SKM-1 (cell line): ENCODE measurements at regions not wholly inside any gene's neighbourhood (a gene's known extent, or its start where the extent isn't known, plus 50 kb on each side); places are given as distances from the start of the nearest gene placed in this dataset.
"Not testable (repeated sequence)": the region's sequence is repeated elsewhere in the genome, so short reads cannot be mapped to it uniquely, and the experiment has no call there.

Source experiments
- DNase-seq: peaks from one replicate; lab custom pipeline; 2025; ENCODE audit not compliant: unreplicated experiment; lab: John Stamatoyannopoulos, UW

DNA sequence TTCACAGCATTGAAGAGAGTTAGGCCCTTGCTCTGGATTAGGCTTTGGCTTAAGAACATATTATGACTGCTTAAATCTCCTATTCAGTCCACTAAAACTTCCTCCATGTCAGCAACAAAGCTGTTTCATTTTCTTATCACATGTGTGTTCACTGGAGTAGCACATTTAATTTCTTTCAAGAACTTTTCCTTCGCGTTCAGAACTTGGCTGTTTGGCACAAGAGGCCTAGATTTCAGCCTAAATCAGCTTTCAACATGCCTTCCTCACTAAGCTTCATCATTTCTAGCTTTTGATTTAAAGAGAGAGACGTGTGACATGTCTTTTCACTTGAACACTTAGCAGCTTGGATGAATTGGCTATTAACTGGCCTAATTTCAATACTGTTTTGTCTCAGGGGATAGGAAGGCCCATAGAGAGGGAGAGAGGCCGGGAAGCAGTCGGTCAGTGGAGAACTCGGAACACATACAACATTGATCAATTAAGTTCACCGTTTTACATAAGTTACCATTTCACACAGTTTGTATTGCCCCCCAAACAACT is 885.2 kb upstream of the AUTS2 start:
- no peak for DNase-seq

- not testable (repeated sequence) for DNase-seq
Observed at GRCh38 chr7:68714135-68714534, 884.1 kb upstream of the AUTS2 start.

DNA sequence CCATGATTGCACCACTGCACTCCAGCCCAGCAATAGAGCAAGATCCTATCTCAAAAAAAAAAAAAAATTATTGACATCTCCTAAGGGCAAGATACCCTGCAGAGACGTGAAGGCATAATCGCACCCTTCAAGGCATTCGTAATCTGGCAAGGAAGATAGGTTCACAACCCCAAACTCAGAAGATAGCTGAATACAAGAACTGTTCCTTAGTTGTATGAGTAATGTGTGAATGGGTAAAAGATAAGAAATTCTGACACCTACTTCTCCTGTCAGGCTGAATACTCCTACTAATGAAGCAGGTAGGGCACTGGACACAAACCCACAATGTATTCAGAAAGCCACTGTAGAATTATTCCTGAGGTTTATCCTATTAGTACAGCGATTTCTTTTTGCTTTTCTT is 882.4 kb upstream of the AUTS2 start:
- no peak for DNase-seq

DNA sequence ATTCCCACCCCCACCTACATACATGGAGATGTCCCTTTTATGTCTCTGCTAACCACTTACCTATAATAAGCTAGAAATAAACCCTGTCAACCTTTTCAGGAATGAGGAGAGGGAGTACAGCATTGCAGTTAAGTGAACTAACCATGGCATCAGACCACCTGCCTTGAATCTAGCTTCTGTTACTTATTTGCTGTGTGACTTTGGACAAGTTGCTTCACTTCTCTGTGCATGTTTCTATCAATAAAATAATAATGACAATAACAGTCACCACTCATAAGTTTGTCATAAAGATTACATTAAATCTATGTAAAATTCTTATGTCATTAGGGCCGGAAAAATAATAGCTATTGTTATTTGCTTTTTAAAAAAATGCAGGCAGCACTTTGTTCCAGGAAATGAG is 881.1 kb upstream of the AUTS2 start:
- no peak for DNase-seq

DNA sequence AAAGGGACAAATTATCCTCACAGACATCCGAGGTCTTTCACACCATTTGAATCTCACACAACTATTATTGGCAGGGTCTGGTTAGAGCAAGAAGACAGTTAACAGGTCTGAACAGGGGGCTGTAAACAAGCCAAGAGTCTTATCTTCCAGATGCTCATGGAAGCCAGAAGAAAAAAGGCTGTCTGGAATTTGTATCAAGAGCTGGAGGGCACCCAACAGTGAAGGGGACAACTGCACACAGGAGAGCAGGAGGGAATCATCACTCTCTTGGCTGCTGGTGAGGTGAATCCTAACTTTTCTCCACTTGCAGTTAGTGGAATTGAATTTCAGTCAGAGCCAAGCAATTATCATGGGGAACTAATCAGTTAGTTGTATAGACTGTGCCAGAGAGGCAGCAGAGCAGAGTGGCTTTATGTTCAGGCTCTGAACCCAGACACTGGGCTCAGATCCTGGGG is 880.2 kb upstream of the AUTS2 start:
- no peak for DNase-seq

- DNase-seq = no peak
Observed at GRCh38 chr7:68720697-68721096, 877.6 kb upstream of the AUTS2 start.

GRCh38 chr7:68722044-68722443 is 876.2 kb upstream of the AUTS2 start:
- DNase-seq = no peak

GRCh38 chr7:68724965-68725364 is 873.3 kb upstream of the AUTS2 start:
- no peak for DNase-seq

DNA sequence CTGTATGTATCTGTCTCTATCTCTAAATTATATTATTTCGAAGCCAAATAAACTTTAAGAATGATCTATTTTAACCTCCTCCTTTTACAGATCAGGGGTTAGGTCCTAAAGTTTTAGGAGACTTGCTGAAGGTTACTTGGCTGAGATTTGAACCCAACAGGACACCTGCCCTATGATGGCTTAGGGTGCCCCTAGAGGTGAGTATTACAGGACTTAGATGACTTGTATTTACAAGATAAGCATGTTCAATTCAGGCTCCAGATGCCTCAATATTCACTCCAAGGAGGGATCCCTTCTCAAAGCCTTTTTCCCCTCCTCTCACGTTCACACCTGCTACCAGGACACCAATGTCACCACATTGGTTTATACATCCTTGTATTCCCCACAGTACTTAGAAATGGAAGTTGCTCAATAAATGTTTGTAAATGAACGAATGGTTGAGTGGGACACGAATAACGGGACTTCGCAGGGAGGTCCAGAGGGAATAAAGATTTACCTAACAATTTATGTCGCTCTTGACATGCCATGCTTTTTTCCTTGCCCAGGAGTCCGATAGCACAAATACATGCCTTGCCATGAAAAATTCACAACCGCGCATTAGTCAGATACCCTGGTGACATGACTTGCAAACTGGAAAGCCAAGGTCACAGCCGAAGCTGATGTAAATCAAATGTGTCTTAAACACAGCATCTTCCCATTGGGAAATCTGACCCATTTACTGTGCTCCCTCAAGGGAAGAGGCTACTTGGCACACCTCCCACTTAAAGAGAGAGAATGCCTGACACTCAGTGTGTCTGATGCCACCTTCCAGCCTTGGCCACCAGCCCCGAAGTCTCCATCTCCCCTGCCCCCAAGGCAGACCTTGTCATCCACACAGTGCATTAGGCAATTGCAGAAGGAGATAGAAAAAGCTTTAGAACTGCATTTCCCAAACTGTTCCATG is 872.2 kb upstream of the AUTS2 start:
- no peak for DNase-seq

DNA sequence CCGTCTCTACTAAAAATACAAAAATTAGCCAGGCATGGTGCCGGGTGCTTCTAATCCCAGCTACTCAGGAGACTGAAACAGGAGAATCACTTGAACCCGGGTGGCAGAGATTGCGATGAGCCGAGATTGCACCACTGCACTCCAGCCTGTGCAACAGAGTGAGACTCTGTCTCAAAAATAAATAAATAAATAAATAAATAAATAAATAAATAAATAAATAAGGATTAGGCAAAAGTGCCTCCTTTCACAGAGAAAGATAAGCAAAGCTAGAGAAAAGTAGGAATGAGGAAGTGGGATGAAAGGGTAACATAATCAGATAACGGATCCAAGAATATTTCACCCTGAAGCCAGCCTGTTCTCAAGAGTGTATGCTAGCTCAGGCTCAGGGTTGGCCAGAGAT is 869.6 kb upstream of the AUTS2 start:
- DNase-seq = not testable (repeated sequence)

GRCh38 chr7:68729371-68729770 is 868.9 kb upstream of the AUTS2 start:
- no peak for DNase-seq

GRCh38 chr7:68730194-68730593 is 868.1 kb upstream of the AUTS2 start:
- DNase-seq = no peak

GRCh38 chr7:68730964-68731363 is 867.3 kb upstream of the AUTS2 start:
- no peak for DNase-seq

DNA sequence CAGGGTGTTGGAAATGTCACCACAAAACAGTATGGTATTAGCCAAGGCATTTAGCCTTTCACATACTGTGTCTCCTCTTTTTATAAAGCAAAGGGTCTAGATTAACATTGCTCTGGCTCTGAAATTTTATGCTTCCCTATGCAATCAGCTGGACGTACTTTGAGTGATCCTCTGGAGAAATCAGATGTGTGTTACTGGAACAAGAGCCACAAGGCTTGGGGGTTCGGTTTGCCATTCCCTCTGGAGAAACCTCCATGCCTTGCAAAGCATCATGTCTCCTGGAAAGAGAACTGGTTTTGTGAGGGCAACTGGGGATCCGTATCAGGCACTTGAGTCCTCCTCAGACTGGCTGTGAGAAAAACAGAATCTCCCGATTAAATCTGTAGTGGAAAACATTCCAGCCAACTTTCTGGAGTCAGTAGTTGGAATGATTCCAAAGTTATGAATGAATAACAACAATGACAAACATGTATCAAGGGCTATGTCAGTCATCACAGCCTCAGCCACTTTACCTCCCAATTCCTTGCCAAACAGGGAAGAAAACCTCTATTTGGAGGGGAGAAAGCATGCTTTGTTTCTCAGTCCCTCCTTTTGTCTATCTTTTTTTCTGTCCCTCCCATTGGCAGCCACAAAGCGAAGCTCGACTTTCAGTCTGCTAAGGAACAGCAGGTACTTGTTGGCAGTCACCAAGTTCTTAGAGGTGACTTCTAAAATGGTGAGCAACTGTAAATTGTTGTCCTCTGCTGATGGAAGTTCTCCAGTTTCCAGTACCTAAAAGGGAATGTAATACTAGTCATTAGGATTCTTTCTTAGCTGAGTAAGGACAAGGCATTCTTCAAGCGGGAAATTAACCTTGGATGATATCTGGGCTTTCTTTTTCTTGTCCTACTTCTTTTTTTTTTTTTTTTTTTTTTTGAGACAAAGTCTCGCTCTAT is 864.8 kb upstream of the AUTS2 start:
- DNase-seq = no peak

- no peak for DNase-seq
Observed at GRCh38 chr7:68734431-68734830, 863.8 kb upstream of the AUTS2 start.

DNA sequence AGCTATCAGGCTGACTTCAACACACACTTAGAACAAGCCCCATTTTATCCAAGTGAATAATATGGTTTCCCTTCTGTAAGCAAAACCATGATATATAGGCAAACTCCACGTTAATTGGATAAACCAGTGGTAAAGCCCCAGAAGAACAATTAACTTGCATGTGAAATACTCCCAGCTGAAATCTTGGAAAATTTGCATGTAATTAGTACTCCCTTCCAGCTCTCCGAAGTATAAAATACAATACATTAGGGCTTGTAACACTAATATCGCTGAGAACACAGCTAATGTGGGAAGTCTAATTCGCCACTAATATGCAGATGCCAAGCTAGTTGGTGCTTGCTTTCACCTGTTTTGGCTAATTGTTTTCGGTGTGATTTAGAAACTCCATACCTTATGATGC is 859.0 kb upstream of the AUTS2 start:
- DNase-seq = no peak

GRCh38 chr7:68744036-68744435 is 854.2 kb upstream of the AUTS2 start:
- no peak for DNase-seq

DNA sequence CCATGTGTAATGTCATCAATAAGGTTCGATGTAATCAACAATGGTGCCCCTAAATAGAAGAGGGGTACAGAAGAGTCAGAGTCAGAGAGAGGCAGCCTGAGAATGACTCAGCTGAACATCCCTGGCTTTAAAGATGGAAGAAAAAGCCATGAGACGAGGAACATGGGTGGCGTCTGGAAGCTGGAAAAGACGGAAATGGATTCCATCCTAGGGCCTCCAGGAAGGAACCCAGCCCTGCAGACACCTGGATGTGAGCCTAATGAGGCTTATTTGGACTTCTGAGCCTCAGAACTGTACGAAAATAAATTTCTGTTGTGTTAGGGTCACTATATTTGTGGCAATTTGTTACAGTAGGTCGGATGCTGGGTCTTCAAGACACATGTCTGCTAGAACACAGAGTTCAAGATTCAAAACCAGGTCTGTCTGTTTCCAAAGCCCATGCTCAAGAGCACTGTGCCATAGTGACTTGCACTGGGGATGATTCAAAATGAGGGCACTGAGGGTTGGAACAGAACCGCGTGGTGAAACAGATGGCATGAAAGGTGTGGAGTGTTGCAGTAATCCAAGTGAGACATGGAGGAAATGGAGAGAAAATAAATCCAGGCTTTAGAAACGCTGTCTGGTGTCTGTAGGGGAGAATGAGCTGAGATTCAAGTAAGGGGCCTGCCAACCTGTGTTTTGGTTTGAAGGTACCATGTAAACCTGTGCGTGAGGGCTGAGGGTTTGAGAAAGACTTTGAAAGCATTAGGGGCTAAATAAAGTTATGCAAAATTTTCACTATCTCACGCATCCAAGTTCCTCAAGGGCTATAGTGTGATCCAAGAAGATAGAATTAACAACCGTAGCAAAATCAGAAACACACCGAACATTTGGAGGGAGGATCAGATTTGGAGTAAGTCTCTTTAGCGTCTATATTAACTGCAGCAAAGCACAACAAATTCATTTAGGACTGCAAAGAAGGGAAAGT is 849.1 kb upstream of the AUTS2 start:
- no peak for DNase-seq

- DNase-seq = no peak
Observed at GRCh38 chr7:68752485-68753178, 845.6 kb upstream of the AUTS2 start.

GRCh38 chr7:68754414-68754813 is 843.9 kb upstream of the AUTS2 start:
- no peak for DNase-seq
